Activated T-helper 17 cell treated with anti-CD3 and anti-CD28 coated beads, Interleukin-2, amount 50 U/mL, for 72 hours (primary cell): ENCODE measurements at regions not wholly inside any gene's neighbourhood (a gene's known extent, or its start where the extent isn't known, plus 50 kb on each side); places are given as distances from the start of the nearest gene placed in this dataset.
"Not testable (repeated sequence)": the region's sequence is repeated elsewhere in the genome, so short reads cannot be mapped to it uniquely, and the experiment has no call there.

Experiments
- ATAC-seq: fragments of 150-1000 bp; cut with Tn5 transposase; replicated peaks from 2 replicates; pipeline ENCODE4 v1.10.0; 2021; ENCODE audit warnings: mild to moderate bottlenecking, moderate library complexity
- H3K27ac Mint-ChIP-seq: one replicate; pipeline ENCODE4 v1.8.0; 2022; ENCODE audit warnings: mixed read lengths
- H3K27me3 Mint-ChIP-seq: one replicate; pipeline ENCODE4 v1.8.0; 2022; ENCODE audit warnings: mixed read lengths
- H3K36me3 Mint-ChIP-seq: one replicate; pipeline ENCODE4 v1.8.0; 2022; ENCODE audit warnings: low read depth, mild to moderate bottlenecking, mixed read lengths
- H3K4me1 Mint-ChIP-seq: one replicate; pipeline ENCODE4 v1.8.0; 2022; ENCODE audit warnings: mixed read lengths
- H3K4me3 Mint-ChIP-seq: one replicate; pipeline ENCODE4 v1.8.0; 2022; ENCODE audit warnings: mild to moderate bottlenecking, mixed read lengths
- H3K9me3 Mint-ChIP-seq: one replicate; pipeline ENCODE4 v1.8.0; 2022; ENCODE audit warnings: mixed read lengths

DNA sequence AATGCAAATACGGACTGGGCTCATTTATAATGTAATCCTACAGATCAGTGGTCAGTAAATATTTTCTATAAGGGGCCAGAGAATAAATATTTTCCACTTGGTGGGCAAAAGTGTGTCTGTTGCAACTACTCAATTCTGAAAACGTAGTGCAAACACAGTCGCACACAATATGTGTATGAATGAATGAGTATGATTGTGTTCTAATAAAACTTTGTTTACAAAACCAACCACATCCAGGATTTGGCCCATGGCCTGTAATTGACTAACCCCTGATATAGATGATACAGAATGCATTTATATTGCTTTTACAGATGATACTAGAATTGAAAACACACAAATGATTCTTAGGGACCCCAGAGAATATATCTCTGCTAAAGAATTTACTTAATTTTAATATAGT is 197.6 kb downstream of the ASB9 start:
- no peak overlapping the region for H3K4me3 Mint-ChIP-seq
- no peaks in the 10 kb centered on the region for H3K27me3 Mint-ChIP-seq
- no peak for ATAC-seq
- H3K9me3 Mint-ChIP-seq: no peaks in the 10 kb centered on the region
- no peaks in the 10 kb centered on the region for H3K36me3 Mint-ChIP-seq
- no peaks in the 10 kb centered on the region for H3K4me1 Mint-ChIP-seq
- no peak overlapping the region for H3K27ac Mint-ChIP-seq

GRCh38 chrX:15059474-15059873 is 186.3 kb downstream of the MOSPD2 start:
- no peaks in the 10 kb centered on the region for H3K36me3 Mint-ChIP-seq
- peaks cover 9% of the 10 kb centered on the region for H3K27me3 Mint-ChIP-seq
- no peak overlapping the region for H3K27ac Mint-ChIP-seq
- H3K4me1 Mint-ChIP-seq: no peaks in the 10 kb centered on the region
- ATAC-seq: no peak
- no peak overlapping the region for H3K4me3 Mint-ChIP-seq
- H3K9me3 Mint-ChIP-seq: no peaks in the 10 kb centered on the region

DNA sequence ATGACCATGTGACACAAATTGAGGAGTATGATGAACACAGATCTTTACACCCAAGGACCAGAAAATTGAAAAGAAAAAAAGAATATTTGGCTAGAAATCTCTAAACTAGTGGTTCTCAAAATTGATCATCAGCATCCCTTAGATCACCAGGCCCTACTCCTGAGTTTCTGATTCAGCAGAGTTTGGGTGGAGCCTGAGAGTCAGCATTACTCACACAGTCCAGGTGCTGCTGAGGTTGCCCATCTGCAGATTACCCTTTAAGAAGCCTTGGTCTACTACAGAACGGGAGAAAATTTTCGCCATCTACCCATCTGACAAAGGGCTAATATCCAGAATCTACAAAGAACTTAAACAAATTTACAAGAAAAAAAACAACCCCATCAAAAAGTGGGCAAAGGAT is 182.8 kb downstream of the MOSPD2 start:
- H3K27ac Mint-ChIP-seq: no peak overlapping the region
- no peaks in the 10 kb centered on the region for H3K9me3 Mint-ChIP-seq
- peak; percentile 52 for ATAC-seq
- H3K36me3 Mint-ChIP-seq: no peaks in the 10 kb centered on the region
- H3K27me3 Mint-ChIP-seq: no peaks in the 10 kb centered on the region
- no peaks in the 10 kb centered on the region for H3K4me1 Mint-ChIP-seq
- H3K4me3 Mint-ChIP-seq: no peak overlapping the region

DNA sequence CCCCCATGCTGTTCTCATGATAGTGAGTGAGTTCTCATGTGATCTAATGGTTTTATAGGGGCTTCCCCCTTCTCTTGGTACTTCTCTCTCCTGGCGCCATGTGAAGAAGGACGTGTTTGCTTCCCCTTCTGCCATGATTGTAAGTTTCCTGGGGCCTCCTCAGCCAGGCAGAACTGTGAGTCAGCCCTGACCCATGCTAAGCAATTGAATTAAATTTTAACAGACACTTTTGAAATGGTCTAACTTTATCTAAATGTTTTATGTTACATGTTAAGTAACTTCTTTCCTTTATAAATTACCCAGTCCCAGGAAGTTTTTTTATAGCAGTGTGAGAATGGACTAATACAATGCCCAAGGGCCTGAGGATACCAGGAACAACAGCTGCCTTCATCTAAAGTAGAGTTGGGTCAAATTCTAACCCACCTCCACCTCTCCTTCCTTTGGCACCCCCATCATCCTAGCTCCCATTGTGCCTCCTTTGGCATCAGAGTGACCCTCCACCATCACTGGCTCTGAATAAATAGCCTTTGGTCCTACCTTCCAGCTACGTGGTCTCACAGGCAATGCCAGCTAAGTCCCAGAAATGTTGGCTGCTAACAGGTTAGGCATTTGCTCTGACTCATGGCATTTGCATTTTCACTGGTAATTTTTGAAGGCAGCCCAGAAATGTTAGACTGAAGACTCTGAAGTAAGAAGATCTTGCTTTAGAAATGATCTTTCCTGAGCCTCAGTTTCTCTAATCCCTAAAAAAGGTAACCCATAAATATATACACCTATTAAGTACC is 182.1 kb downstream of the MOSPD2 start:
- no peak for ATAC-seq
- H3K9me3 Mint-ChIP-seq: no peaks in the 10 kb centered on the region
- no peak overlapping the region for H3K4me3 Mint-ChIP-seq
- H3K36me3 Mint-ChIP-seq: no peaks in the 10 kb centered on the region
- no peaks in the 10 kb centered on the region for H3K4me1 Mint-ChIP-seq
- no peaks in the 10 kb centered on the region for H3K27me3 Mint-ChIP-seq
- H3K27ac Mint-ChIP-seq: no peak overlapping the region

DNA sequence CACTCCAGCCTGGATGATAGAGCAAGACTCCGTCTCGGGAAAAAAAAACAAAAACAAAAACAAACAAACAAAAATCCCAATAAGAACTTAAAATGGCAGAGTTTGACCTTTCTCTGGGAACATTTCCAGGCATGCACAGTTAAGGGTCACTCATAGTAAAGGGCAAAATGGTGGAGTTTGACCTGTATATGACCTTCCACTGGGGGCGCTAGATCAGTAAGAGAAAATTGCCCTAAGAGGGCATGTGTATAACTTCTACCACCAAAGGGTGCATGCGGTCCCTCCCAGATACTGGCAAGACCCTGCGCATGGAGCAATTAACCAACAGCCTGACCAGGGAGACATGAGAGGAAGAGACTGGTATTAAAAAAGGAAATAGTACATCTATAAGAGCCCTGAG is 177.2 kb downstream of the MOSPD2 start:
- H3K27ac Mint-ChIP-seq: no peak overlapping the region
- H3K4me3 Mint-ChIP-seq: no peak overlapping the region
- no peaks in the 10 kb centered on the region for H3K36me3 Mint-ChIP-seq
- H3K27me3 Mint-ChIP-seq: no peaks in the 10 kb centered on the region
- no peaks in the 10 kb centered on the region for H3K4me1 Mint-ChIP-seq
- no peak for ATAC-seq
- H3K9me3 Mint-ChIP-seq: no peaks in the 10 kb centered on the region

DNA sequence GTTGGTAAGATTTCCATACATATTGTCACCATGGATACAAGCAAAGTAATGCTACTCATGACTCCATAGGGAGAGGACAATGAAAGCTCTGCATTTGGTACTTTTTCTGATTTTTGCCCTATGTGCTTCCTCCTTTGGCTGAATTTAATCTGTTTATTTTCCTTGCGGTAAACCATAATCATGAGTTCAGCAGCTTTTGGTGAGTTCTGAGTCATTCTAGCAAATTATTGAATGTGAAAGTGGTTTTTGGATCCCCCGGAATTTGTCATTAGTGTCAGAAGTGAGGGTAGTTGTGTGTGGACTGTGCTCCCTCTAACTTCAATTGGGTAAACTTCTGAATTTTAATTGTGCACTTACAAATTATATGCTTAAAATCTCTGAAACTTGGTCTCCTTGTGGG is 170.3 kb downstream of the MOSPD2 start:
- Mint-ChIP-seq H3K4me1 (peaks cover 5% of the 10 kb centered on the region), H3K27ac (no peak overlapping the region)
- ATAC-seq: peak; percentile 84

DNA sequence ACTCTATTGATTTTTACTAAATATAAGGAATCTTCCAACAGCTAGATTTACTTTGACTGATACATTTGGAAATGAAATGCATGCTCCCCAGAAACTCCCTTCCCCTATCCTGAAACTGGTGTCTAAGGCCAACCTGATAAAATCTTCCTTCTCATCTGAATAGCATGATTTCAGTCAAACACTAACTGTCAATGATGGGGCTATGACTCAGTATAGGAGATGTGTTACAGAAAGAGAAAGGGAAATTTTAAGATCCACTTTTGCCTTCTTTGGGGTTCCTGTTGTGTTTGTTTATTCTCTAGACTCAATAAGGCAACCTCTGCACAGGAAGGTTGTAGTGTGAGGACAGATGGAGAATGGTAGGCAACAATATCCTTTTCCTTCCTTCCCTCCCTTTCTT is 160.7 kb downstream of the MOSPD2 start:
- Mint-ChIP-seq H3K27me3 (no peaks in the 10 kb centered on the region), H3K4me3 (peak overlapping the region; percentile 26), H3K36me3 (no peaks in the 10 kb centered on the region), H3K27ac (no peak overlapping the region), H3K4me1 (no peaks in the 10 kb centered on the region), H3K9me3 (no peaks in the 10 kb centered on the region)
- ATAC-seq: peak; percentile 74

More for the DNA sequence above, 170.3 kb downstream of the MOSPD2 start:
- no peaks in the 10 kb centered on the region for H3K9me3 Mint-ChIP-seq
- no peaks in the 10 kb centered on the region for H3K36me3 Mint-ChIP-seq
- H3K27me3 Mint-ChIP-seq: no peaks in the 10 kb centered on the region
- no peak overlapping the region for H3K4me3 Mint-ChIP-seq

DNA sequence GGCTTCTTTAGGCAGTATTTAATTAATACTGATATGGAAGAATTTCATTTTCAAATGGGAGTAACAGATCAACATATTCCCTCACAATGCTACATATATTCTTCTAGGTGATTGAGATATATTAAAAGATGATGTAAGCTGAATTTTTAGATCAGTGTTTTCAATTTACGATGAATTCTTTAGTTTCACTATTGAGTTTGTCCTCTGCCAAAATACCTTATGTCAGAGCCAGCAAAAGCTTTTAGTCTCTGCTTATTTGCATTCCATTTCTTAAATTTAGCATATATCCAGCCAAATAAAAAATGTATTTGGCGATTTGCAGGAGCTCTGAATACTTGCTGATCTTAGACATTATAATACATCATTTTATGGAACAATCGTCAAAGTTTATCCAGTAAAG is 144.3 kb downstream of the MOSPD2 start:
- no peaks in the 10 kb centered on the region for H3K4me1 Mint-ChIP-seq
- H3K4me3 Mint-ChIP-seq: no peak overlapping the region
- no peak overlapping the region for H3K27ac Mint-ChIP-seq
- H3K27me3 Mint-ChIP-seq: no peaks in the 10 kb centered on the region
- ATAC-seq: no peak
- no peaks in the 10 kb centered on the region for H3K36me3 Mint-ChIP-seq
- no peaks in the 10 kb centered on the region for H3K9me3 Mint-ChIP-seq

DNA sequence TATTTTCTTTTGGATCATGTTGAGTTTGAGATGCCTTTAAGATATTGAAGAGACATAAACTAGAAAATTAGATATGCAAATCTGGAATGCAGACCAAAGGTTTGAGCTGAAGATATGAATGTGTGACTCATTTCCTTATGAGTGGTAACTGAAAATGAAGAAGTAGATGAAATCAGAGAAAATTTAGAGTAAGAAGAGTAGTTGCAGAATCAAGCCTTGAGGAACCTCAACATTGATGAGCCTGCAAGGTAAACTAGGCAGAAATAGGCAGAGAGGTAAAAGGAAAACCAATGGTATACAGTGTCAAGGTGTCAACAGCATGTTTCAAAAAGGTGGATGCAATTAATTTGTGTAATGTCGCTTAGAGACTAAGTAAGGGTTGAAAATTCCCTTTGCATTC is 142.8 kb downstream of the MOSPD2 start:
- no peaks in the 10 kb centered on the region for H3K27me3 Mint-ChIP-seq
- no peaks in the 10 kb centered on the region for H3K36me3 Mint-ChIP-seq
- H3K4me3 Mint-ChIP-seq: no peak overlapping the region
- no peaks in the 10 kb centered on the region for H3K4me1 Mint-ChIP-seq
- no peak overlapping the region for H3K27ac Mint-ChIP-seq
- H3K9me3 Mint-ChIP-seq: no peaks in the 10 kb centered on the region
- ATAC-seq: peak; percentile 39

GRCh38 chrX:15014281-15014680 is 141.1 kb downstream of the MOSPD2 start:
- Mint-ChIP-seq H3K4me3 (no peak overlapping the region), H3K4me1 (no peaks in the 10 kb centered on the region), H3K9me3 (no peaks in the 10 kb centered on the region), H3K27me3 (no peaks in the 10 kb centered on the region), H3K36me3 (no peaks in the 10 kb centered on the region), H3K27ac (no peak overlapping the region)
- ATAC-seq: no peak

DNA sequence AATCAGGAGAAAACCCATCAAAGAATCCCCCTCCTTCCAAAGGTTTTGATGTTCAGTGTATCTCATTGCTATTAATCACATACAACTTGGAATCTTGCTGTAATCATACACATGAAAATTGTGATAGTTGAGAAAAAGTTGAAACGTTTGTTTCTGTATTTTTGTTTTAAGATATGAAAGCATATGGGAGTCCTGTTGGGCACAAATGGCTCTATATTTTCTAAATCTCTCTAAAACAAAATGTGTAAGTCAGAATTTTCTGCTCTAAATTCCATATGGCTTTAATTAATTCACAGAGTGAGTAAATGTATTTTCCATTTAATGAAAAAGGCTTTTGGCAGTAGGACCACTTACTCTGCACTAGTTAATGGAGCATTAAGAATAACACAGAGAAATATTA is 140.2 kb downstream of the MOSPD2 start:
- Mint-ChIP-seq H3K27me3 (no peaks in the 10 kb centered on the region), H3K27ac (no peak overlapping the region), H3K9me3 (no peaks in the 10 kb centered on the region), H3K36me3 (no peaks in the 10 kb centered on the region), H3K4me1 (no peaks in the 10 kb centered on the region), H3K4me3 (no peak overlapping the region)
- no peak for ATAC-seq

GRCh38 chrX:14997271-14997670 is 124.0 kb downstream of the MOSPD2 start:
- H3K36me3 Mint-ChIP-seq: no peaks in the 10 kb centered on the region
- ATAC-seq: no peak
- H3K9me3 Mint-ChIP-seq: no peaks in the 10 kb centered on the region
- H3K27me3 Mint-ChIP-seq: no peaks in the 10 kb centered on the region
- no peak overlapping the region for H3K27ac Mint-ChIP-seq
- H3K4me1 Mint-ChIP-seq: no peaks in the 10 kb centered on the region
- no peak overlapping the region for H3K4me3 Mint-ChIP-seq

- H3K9me3 Mint-ChIP-seq, H3K27me3 Mint-ChIP-seq, H3K27ac Mint-ChIP-seq, ATAC-seq, H3K4me1 Mint-ChIP-seq, H3K36me3 Mint-ChIP-seq, H3K4me3 Mint-ChIP-seq: not testable (repeated sequence)
Measured at GRCh38 chrX:14984425-14984824, 111.2 kb downstream of the MOSPD2 start.
